Astrocyte of the spinal cord (primary cell): ENCODE measurements at regions not wholly inside any gene's neighbourhood (a gene's known extent, or its start where the extent isn't known, plus 50 kb on each side); places are given as distances from the start of the nearest gene placed in this dataset.
A peak's percentile ranks its signal among the peaks of the same experiment; 100 is the strongest.

ENCODE experiments used
- DNase-seq: peaks from one replicate; pipeline ENCODE4 v3.0.0; 2011; ENCODE audit warnings: low read depth, low spot score
- H3K4me3 ChIP-seq: 2 replicates; pipeline ENCODE4 v1.5.1; 2011; ENCODE audit warnings: low read depth, mild to moderate bottlenecking, low read length, moderate library complexity
- CTCF ChIP-seq: IDR thresholded peaks from 2 replicates; pipeline ENCODE4 v1.5.1; 2012; ENCODE audit warnings: low read depth, mild to moderate bottlenecking, low read length, inconsistent platforms
- in situ Hi-C: cut with HindIII; loops from 2 replicates; pipeline ENCODE4 v1.10.0; 2017; ENCODE audit warnings: low sequenced_read_pairs

GRCh38 chrX:124548571-124548970 is 202.2 kb downstream of the SH2D1A start:
- TF ChIP-seq CTCF, result no peak
- DNase-seq, result no peak
- no peak overlapping the region for H3K4me3 ChIP-seq
- in situ Hi-C loops, result no loop called here

GRCh38 chrX:124555036-124555595 is 208.8 kb downstream of the SH2D1A start:
- in situ Hi-C loops, result no loop called here
- DNase-seq, result peak; percentile 68
- TF ChIP-seq CTCF, result no peak

GRCh38 chrX:124557976-124558375 is 211.6 kb downstream of the SH2D1A start:
- no peak overlapping the region for H3K4me3 ChIP-seq
- no peak for TF ChIP-seq CTCF
- in situ Hi-C loops, result no loop called here
- no peak for DNase-seq

More at GRCh38 chrX:124555036-124555595, 208.8 kb downstream of the SH2D1A start:
- no peak overlapping the region for H3K4me3 ChIP-seq

- H3K4me3 ChIP-seq, result no peak overlapping the region
- DNase-seq, result no peak
- no peak for TF ChIP-seq CTCF
- in situ Hi-C loops, result no loop called here
Observed at GRCh38 chrX:124573468-124573867, 227.1 kb downstream of the SH2D1A start.

- no peak overlapping the region for H3K4me3 ChIP-seq
- no peak for DNase-seq
- no peak for TF ChIP-seq CTCF
- in situ Hi-C loops, result no loop called here
Observed at GRCh38 chrX:124592744-124593143, 246.4 kb downstream of the SH2D1A start.

GRCh38 chrX:124594017-124594651 is 247.8 kb downstream of the SH2D1A start:
- DNase-seq, result no peak
- in situ Hi-C loops, result no loop called here
- TF ChIP-seq CTCF, result no peak
- H3K4me3 ChIP-seq, result no peak overlapping the region

GRCh38 chrX:124605511-124605910 is 259.1 kb downstream of the SH2D1A start:
- no peak for TF ChIP-seq CTCF
- in situ Hi-C loops, result no loop called here
- no peak for DNase-seq
- H3K4me3 ChIP-seq, result no peak overlapping the region
